GM18873 (cell line): ENCODE measurements at regions not wholly inside any gene's neighbourhood (a gene's known extent, or its start where the extent isn't known, plus 50 kb on each side); places are given as distances from the start of the nearest gene placed in this dataset.

Experiments
- ATAC-seq: cut with Tn5 transposase; IDR thresholded peaks from one replicate; pipeline ENCODE4 v1.9.1; 2021; ENCODE audit warnings: mild to moderate bottlenecking, moderate library complexity, moderate number of reproducible peaks; ENCODE audit not compliant: unreplicated experiment, low FRiP score

DNA sequence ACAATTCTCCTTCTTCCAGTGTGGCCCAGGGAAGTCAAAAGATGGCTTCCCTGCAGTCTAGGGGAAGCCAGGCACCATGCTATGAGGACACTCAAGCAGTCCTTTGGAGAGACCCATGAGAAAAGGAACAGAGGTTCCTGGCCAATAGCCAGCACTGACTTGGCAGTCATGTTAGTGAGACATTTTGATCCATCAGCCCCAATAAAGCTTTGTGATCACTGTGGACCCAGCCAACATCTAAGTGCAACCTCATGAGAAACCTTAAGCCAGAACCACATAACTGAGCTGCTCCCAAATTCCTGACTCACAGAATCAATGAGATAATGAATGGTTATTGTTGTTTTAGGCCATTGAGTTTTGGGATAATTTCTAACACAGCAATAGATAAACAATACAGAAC is 51.0 kb upstream of the NAP1L1 start:
- no peak for ATAC-seq
